Ovary (tissue), 3 donors: ENCODE measurements at regions not wholly inside any gene's neighbourhood (a gene's known extent, or its start where the extent isn't known, plus 50 kb on each side); places are given as distances from the start of the nearest gene placed in this dataset.

Experiments
- EP300 ChIP-seq: sonication (generic); formaldehyde crosslinking; IDR thresholded peaks from one replicate; pipeline ENCODE4 v1.6.1; 2017; ENCODE audit warnings: antibody characterized with exemption
- POLR2A ChIP-seq: fragments of 450-650 bp; IDR thresholded peaks from one replicate; pipeline ENCODE4 v1.6.1; 2017; ENCODE audit warnings: antibody characterized with exemption, mild to moderate bottlenecking, moderate library complexity
- TF ChIP-seq, protein P1 (sequence below), 3 donors: fragments of 450-650 bp in 2 of 3; fragments of 200-600 bp in 1 of 3; IDR thresholded peaks; one replicate each; pipeline versions ENCODE4 v1.5.1 to v1.8.0; 2016 to 2022; ENCODE audit warnings: antibody characterized with exemption in 3 of 3, mild to moderate bottlenecking in 1 of 3
- donor health status: DM: no; HTN: no; CAD: no.

GRCh38 chr2:226064932-226065570 lies 665.5 kb downstream of the NYAP2 start:
- TF ChIP-seq, protein P1, sequence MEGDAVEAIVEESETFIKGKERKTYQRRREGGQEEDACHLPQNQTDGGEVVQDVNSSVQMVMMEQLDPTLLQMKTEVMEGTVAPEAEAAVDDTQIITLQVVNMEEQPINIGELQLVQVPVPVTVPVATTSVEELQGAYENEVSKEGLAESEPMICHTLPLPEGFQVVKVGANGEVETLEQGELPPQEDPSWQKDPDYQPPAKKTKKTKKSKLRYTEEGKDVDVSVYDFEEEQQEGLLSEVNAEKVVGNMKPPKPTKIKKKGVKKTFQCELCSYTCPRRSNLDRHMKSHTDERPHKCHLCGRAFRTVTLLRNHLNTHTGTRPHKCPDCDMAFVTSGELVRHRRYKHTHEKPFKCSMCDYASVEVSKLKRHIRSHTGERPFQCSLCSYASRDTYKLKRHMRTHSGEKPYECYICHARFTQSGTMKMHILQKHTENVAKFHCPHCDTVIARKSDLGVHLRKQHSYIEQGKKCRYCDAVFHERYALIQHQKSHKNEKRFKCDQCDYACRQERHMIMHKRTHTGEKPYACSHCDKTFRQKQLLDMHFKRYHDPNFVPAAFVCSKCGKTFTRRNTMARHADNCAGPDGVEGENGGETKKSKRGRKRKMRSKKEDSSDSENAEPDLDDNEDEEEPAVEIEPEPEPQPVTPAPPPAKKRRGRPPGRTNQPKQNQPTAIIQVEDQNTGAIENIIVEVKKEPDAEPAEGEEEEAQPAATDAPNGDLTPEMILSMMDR (IDR thresholded peaks at IDR 0.05), result no peak
- no peak for TF ChIP-seq EP300
- TF ChIP-seq POLR2A, result no peak
